ENCODE measurements at regions not wholly inside any gene's neighbourhood (a gene's known extent, or its start where the extent isn't known, plus 50 kb on each side); places are given as distances from the start of the nearest gene placed in this dataset.

GRCh38 chr13:102935896-102936321 is 90.1 kb downstream of the ERCC5 start:
- no peak for DNase-seq (ENCODE audit: low read depth)

GRCh38 chr13:102933523-102933922 is 87.7 kb downstream of the ERCC5 start:
- no peak for DNase-seq (ENCODE audit: low read depth)

DNA sequence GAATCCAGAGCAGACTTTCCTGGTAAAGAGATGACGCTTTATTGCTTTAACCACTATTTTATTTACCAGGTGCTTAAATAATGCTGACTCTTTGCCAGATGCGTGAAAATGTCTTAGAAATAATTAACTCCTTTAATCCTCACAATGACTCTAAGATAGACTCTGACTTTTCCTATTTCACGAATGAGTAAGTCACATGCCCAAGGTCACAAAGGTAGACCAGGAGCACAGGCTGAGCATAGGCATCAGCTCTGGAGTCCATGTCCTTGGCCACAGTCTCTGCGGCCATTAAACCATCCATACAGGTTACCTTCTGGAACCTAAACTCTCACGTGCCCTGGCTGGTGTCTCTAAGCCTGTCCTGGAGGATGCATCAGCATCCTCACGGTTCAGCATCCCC is 87.3 kb downstream of the ERCC5 start:
- no peak for DNase-seq (ENCODE audit: low read depth)

DNA sequence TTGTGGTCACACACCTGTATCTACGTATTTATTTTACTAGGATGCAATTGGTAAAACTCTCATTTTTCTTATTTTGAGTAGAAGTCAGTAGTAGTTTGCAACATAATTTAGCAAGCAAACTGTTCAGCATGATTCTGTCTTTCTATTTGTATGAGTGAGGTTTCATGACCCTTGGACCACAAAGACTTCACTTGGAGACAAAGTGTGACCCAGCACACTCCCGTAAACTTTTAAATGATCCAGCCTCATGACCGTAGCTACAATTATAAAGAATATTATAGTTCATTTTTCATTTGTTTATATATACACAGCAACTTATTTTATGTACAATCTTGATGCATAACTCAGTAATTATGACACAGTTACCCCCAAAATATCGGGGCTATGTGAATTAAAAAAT is 86.5 kb downstream of the ERCC5 start:
- DNase-seq (ENCODE audit: low read depth), result no peak

DNA sequence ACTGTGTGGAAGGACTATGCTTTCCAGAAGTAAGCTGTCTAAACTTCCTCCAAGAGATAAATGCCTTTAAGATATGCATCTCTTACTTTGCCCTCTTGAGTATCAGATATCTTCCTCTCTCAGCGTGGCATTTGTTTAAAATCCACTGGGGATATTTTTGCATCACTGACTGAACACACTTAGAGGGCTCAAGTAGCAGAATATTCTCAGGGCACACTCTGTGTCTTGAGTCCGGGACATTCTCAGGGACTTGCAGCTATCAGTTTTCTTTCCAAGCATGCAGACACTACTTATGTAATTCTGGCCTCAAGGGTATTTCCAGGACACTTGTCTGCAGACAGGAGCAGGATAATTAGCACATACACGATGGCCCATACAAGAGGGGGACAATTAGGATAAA is 84.7 kb downstream of the ERCC5 start:
- no peak for DNase-seq (ENCODE audit: low read depth)

- DNase-seq (ENCODE audit: low read depth), result no peak
These were observed 83.3 kb downstream of the ERCC5 start for GRCh38 chr13:102928941-102929675.

Measured in Daoy (cell line).